T-helper 2 cell treated with Interferon-gamma antibody and Interleukin-4, amounts not matched to agents 5 μg/mL and 100 μg/mL, for 36 hours (primary cell): ENCODE measurements at regions not wholly inside any gene's neighbourhood (a gene's known extent, or its start where the extent isn't known, plus 50 kb on each side); places are given as distances from the start of the nearest gene placed in this dataset.

Experiments used
- DNase-seq: peaks from one replicate; pipeline ENCODE4 v3.0.0; 2021; ENCODE audit warnings: low spot score
- H3K27ac Mint-ChIP-seq: one replicate; pipeline ENCODE4 v1.8.0; 2021; ENCODE audit warnings: mild to moderate bottlenecking, mixed read lengths
- H3K27me3 Mint-ChIP-seq: one replicate; pipeline ENCODE4 v1.8.0; 2021; ENCODE audit warnings: low read depth, mixed read lengths
- H3K36me3 Mint-ChIP-seq: one replicate; pipeline ENCODE4 v1.8.0; 2021; ENCODE audit warnings: low read depth, mixed read lengths
- H3K4me1 Mint-ChIP-seq: one replicate; pipeline ENCODE4 v1.8.0; 2021; ENCODE audit warnings: low read depth, mixed read lengths
- H3K4me3 Mint-ChIP-seq: one replicate; pipeline ENCODE4 v1.8.0; 2022; ENCODE audit warnings: mild to moderate bottlenecking, moderate library complexity, mixed read lengths
- H3K9me3 Mint-ChIP-seq: one replicate; pipeline ENCODE4 v1.8.0; 2021; ENCODE audit warnings: mixed read lengths

DNA sequence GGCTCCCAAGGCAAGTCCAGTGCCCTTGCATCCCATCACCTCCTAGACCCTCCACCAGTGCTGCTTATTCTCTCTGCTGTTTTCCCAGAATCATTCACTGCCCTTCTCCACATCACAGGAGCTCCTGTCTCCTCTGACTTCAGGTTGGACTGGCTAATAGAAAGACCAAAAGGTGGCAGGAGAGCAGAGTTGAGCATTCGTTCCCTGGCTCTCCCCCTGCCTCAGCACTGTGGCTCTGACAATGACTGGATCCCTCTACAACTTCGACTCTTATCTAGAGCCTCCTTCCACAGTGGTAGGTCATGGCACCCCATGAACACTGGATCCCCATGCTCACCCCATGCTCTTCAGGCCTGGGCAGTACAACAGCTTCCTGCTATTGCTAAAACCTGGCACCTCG lies 243.6 kb downstream of the LRRN1 start:
- no peak overlapping the region for H3K27ac Mint-ChIP-seq
- no peaks in the 10 kb centered on the region for H3K4me1 Mint-ChIP-seq
- no peak overlapping the region for H3K4me3 Mint-ChIP-seq
- no peaks in the 10 kb centered on the region for H3K36me3 Mint-ChIP-seq
- DNase-seq: no peak
- H3K27me3 Mint-ChIP-seq: no peaks in the 10 kb centered on the region
- no peaks in the 10 kb centered on the region for H3K9me3 Mint-ChIP-seq

DNA sequence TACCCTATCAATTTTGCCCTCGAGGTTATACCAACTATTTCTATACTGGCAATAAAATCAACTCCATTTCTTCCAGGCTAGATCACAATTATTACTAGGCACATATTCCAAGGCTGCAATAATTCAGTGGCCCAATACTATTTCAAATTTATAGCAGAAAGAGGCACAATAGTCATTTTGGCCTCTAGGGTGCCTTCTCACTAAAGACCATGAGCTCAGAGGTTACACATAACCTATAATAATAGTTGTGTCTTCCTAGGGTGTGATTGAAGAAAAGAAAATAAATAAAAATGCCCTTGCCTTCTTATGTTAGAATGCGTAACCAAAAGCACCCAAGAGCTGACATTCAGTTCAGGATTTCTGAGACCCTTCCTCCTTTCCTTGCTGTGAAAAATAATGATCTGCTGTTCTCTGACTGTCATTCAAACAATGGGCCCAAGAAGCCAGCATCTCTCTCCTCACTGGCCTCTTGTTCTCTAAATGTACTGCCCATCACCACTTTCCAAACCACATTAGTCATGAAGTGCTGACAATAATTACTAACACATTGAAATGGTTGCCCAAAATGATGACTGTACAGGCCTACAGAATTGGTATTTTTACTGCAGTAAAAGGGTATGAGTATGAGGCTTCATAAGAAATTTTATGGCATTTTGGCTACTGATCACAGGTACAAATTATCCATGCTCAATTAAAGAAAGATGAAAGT lies 244.8 kb downstream of the LRRN1 start:
- DNase-seq: no peak
- Mint-ChIP-seq H3K36me3 (no peaks in the 10 kb centered on the region), H3K4me1 (no peaks in the 10 kb centered on the region), H3K4me3 (no peak overlapping the region), H3K27me3 (no peaks in the 10 kb centered on the region), H3K9me3 (no peaks in the 10 kb centered on the region), H3K27ac (no peak overlapping the region)

DNA sequence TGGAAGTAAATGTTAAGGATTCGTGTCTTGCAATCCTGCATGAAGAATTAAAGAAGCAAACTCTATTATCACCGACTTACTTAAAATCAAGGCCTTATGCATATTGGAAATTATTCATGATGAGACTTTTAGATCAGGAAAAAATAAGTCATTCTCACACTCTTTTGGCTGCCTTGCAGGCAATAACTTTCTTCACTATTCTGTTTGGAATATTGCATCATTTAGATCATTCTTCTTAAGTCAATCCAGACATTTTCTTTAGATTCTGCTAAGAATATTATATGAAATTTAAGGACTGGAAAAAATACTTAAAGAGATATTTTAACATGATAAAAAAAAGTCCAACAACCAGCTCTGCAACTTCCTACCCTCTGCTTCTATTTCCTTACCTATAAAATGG lies 245.4 kb downstream of the LRRN1 start:
- Mint-ChIP-seq H3K27ac (no peak overlapping the region), H3K4me1 (no peaks in the 10 kb centered on the region), H3K4me3 (no peak overlapping the region), H3K9me3 (no peaks in the 10 kb centered on the region), H3K36me3 (no peaks in the 10 kb centered on the region), H3K27me3 (no peaks in the 10 kb centered on the region)
- DNase-seq: no peak

- no peak overlapping the region for H3K4me3 Mint-ChIP-seq
- H3K9me3 Mint-ChIP-seq: no peaks in the 10 kb centered on the region
- H3K4me1 Mint-ChIP-seq: no peaks in the 10 kb centered on the region
- no peak for DNase-seq
- no peak overlapping the region for H3K27ac Mint-ChIP-seq
- no peaks in the 10 kb centered on the region for H3K36me3 Mint-ChIP-seq
- no peaks in the 10 kb centered on the region for H3K27me3 Mint-ChIP-seq
Measured at GRCh38 chr3:4045756-4046155, 246.5 kb downstream of the LRRN1 start.

- H3K9me3 Mint-ChIP-seq: no peaks in the 10 kb centered on the region
- DNase-seq: no peak
- no peak overlapping the region for H3K4me3 Mint-ChIP-seq
- no peaks in the 10 kb centered on the region for H3K27me3 Mint-ChIP-seq
- H3K27ac Mint-ChIP-seq: no peak overlapping the region
- no peaks in the 10 kb centered on the region for H3K4me1 Mint-ChIP-seq
- H3K36me3 Mint-ChIP-seq: no peaks in the 10 kb centered on the region
Measured at GRCh38 chr3:4047366-4047765, 248.1 kb downstream of the LRRN1 start.

DNA sequence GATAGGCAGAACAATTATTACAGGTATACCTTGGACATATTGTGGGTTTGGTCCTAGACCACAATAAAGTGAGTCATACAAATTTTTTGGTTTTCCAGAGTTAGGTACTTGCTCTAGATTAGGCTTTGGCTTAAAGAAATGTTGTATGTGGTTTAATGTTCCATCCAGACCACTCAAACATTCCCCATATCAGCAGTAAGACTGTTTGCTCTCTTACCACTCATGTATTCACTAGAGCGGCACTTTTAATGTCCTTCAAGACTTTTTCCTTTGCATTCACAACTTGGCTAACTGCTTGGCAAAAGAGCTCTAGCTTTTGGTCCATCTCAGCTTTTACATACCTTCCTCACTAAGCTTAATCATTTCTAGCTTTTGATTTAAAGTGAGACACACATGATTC lies 250.5 kb upstream of the SETMAR start:
- H3K27ac Mint-ChIP-seq: no peak overlapping the region
- no peaks in the 10 kb centered on the region for H3K27me3 Mint-ChIP-seq
- no peaks in the 10 kb centered on the region for H3K4me1 Mint-ChIP-seq
- no peak overlapping the region for H3K4me3 Mint-ChIP-seq
- DNase-seq: no peak
- H3K36me3 Mint-ChIP-seq: no peaks in the 10 kb centered on the region
- H3K9me3 Mint-ChIP-seq: no peaks in the 10 kb centered on the region

DNA sequence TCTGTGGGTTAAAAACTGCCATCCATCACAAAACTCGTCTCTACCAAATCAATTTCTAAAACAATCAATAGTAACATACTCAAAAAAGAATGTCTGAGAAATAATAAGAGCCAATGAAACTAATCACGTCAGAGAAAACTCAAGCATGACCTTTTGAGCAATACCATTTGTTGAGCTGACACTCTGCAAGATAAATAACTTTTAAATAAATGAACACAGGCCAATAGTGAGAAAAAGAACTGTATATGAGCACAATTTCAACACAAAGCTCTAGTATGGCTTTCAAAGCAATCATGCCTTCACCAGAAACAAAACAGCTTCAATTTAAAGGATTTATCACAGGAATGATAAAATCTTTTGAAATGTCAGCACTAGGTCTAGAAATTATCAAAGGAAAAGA lies 249.2 kb upstream of the SETMAR start:
- Mint-ChIP-seq H3K4me3 (no peak overlapping the region), H3K9me3 (no peaks in the 10 kb centered on the region), H3K27ac (no peak overlapping the region), H3K4me1 (no peaks in the 10 kb centered on the region), H3K27me3 (no peaks in the 10 kb centered on the region), H3K36me3 (no peaks in the 10 kb centered on the region)
- DNase-seq: no peak

- no peaks in the 10 kb centered on the region for H3K9me3 Mint-ChIP-seq
- no peaks in the 10 kb centered on the region for H3K4me1 Mint-ChIP-seq
- DNase-seq: no peak
- no peak overlapping the region for H3K4me3 Mint-ChIP-seq
- H3K27ac Mint-ChIP-seq: no peak overlapping the region
- H3K36me3 Mint-ChIP-seq: no peaks in the 10 kb centered on the region
- no peaks in the 10 kb centered on the region for H3K27me3 Mint-ChIP-seq
Measured at GRCh38 chr3:4060064-4060463, 243.1 kb upstream of the SETMAR start.

DNA sequence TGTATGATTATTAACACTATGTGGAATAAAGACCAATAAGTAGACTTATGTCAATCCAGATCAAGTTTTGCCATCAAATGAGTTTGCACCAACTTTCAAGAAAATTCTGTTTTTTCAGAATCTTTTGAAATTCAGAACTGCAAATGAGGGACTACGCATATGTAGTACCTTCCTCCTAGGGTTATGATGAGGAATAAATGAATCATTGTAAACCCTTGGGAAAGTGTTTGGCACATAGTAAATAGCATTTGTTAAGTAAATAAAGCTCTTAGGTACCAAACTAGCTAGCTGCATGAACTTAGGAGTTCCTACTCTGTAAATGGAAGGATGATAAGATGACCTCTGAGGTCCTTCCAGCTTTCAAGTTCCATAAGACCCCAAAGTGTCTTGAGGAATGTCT lies 242.6 kb upstream of the SETMAR start:
- DNase-seq: no peak
- Mint-ChIP-seq H3K4me3 (no peak overlapping the region), H3K36me3 (no peaks in the 10 kb centered on the region), H3K4me1 (no peaks in the 10 kb centered on the region), H3K27ac (no peak overlapping the region), H3K9me3 (no peaks in the 10 kb centered on the region), H3K27me3 (no peaks in the 10 kb centered on the region)

- no peaks in the 10 kb centered on the region for H3K4me1 Mint-ChIP-seq
- no peak for DNase-seq
- H3K27me3 Mint-ChIP-seq: no peaks in the 10 kb centered on the region
- H3K9me3 Mint-ChIP-seq: no peaks in the 10 kb centered on the region
- no peaks in the 10 kb centered on the region for H3K36me3 Mint-ChIP-seq
- H3K4me3 Mint-ChIP-seq: no peak overlapping the region
- no peak overlapping the region for H3K27ac Mint-ChIP-seq
Measured at GRCh38 chr3:4061195-4061594, 242.0 kb upstream of the SETMAR start.

DNA sequence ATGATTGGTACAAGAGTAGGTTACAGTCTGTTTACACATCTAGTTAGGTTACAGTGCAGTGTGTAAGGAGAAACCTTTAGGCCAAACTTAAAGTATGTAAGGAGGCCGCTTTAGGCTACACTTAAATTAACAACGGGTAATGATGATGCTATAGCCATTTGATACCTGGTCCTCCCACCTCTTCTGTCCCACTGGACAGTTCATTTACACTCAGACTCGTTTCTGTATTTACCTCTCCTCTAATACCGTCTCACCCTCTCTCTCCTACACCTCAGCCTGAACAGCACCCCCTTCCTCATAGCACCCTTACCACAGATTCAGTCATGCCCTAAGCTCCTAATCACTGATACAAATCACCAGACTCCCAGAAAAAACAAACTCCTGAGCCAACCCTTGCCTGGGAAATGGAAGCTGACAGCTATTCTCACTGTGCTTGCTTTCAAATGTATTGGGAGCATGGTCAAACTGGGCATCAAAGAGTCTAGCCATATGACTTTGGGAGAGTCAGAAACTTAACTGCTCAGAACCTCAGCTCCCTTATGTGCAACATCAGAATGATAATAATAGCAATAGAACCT lies 241.3 kb upstream of the SETMAR start:
- Mint-ChIP-seq H3K4me1 (no peaks in the 10 kb centered on the region), H3K4me3 (no peak overlapping the region), H3K36me3 (no peaks in the 10 kb centered on the region), H3K27ac (no peak overlapping the region), H3K27me3 (no peaks in the 10 kb centered on the region), H3K9me3 (no peaks in the 10 kb centered on the region)
- DNase-seq: no peak

GRCh38 chr3:4062621-4063020 lies 240.5 kb upstream of the SETMAR start:
- Mint-ChIP-seq H3K4me1 (no peaks in the 10 kb centered on the region), H3K27ac (no peak overlapping the region), H3K4me3 (no peak overlapping the region), H3K27me3 (no peaks in the 10 kb centered on the region), H3K36me3 (no peaks in the 10 kb centered on the region), H3K9me3 (no peaks in the 10 kb centered on the region)
- no peak for DNase-seq

DNA sequence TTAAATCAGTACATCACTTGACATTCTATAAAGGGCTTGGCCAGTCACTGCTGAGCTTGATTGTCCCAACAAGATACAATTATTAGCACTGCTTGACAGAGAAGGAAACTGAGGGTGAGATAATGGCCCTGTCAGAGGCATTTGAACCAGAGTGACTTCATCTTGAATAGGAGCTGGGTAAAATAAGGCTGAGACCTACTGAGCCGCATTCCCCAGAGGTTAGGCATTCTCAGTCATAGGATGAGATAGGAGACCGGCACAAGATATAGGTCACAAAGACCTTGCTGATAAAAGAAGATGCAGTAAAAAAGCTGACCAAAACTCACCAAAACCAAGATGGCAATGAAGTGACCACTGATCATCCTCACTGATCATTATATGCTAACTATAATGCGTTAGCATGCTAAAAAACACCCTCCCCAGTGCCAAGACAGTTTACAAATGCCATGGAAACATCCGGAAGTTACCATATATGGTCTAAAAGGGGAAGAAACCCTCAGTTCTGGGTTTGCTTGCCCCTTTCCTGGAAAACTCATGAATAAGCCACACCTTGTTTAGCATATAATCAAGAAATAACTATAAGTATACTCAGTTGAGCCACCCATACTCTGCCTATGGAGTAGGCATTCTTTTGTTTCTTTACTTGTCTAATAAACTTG lies 239.1 kb upstream of the SETMAR start:
- Mint-ChIP-seq H3K4me3 (no peak overlapping the region), H3K4me1 (no peaks in the 10 kb centered on the region), H3K36me3 (no peaks in the 10 kb centered on the region), H3K27me3 (no peaks in the 10 kb centered on the region), H3K9me3 (no peaks in the 10 kb centered on the region), H3K27ac (no peak overlapping the region)
- DNase-seq: no peak

DNA sequence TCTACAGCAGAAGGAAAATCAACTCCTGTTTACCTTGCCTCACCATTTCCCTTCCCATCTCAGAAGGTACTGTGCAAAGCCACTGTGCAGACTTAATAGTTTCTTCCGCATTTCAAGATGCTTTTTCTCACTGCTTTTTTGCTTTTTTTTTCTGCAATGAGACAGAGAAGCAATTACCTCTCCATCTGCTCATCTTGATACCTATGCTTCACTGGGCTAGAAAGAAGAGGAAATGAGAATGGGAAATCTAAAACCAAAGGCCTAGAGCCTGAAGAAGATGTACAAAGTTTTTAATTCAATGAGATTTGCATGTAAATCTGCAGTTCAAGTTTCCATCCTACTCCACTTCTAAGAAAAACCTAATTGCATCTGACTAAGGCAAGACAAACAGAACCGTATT lies 238.1 kb upstream of the SETMAR start:
- Mint-ChIP-seq H3K27me3 (no peaks in the 10 kb centered on the region), H3K27ac (no peak overlapping the region), H3K36me3 (no peaks in the 10 kb centered on the region), H3K9me3 (no peaks in the 10 kb centered on the region), H3K4me3 (no peak overlapping the region), H3K4me1 (no peaks in the 10 kb centered on the region)
- no peak for DNase-seq

DNA sequence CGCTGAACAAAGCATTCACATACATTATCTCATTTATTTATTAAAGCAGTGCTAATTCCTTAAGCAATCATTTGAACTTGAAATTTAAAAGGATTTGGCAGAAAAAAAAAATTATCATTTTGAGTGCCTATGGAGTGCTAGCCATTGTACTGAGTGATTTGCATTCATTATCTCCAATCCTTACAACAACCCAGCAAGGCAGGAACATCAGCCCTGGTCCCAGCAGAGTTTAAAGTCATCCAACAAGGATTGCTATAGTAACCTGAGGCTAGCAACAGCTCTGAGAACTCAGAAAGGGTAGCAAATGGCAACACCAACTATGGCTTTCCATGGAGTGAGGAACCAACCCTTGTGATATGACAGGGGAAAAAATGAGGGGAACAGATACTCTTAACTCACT lies 237.6 kb upstream of the SETMAR start:
- DNase-seq: no peak
- no peaks in the 10 kb centered on the region for H3K9me3 Mint-ChIP-seq
- H3K27me3 Mint-ChIP-seq: no peaks in the 10 kb centered on the region
- H3K4me3 Mint-ChIP-seq: no peak overlapping the region
- H3K4me1 Mint-ChIP-seq: no peaks in the 10 kb centered on the region
- H3K36me3 Mint-ChIP-seq: no peaks in the 10 kb centered on the region
- no peak overlapping the region for H3K27ac Mint-ChIP-seq
